Heart right ventricle (tissue), 16 donors: ENCODE measurements at regions not wholly inside any gene's neighbourhood (a gene's known extent, or its start where the extent isn't known, plus 50 kb on each side); places are given as distances from the start of the nearest gene placed in this dataset.

Experiments used
- ATAC-seq, 8 donors: fragments of 200-7000 bp; cut with Tn5 transposase; one replicate each; pipeline ENCODE4 v1.9.1; 2020; ENCODE audit warnings: mild to moderate bottlenecking in 8 of 8, moderate library complexity in 8 of 8, moderate number of reproducible peaks in 1 of 8
- DNase-seq, 2 donors: peaks; one replicate each; pipeline ENCODE4 v3.0.0-alpha.2; 2020
- H3K27ac ChIP-seq, 10 donors: fragments of 200-600 bp; sonication (generic) in 2 of 10; one replicate each; pipeline versions ENCODE4 v1.5.0 to v1.8.0; 2020 to 2022; ENCODE audit warnings: mild to moderate bottlenecking in 3 of 10
- H3K27me3 ChIP-seq, 7 donors: fragments of 200-600 bp; one replicate each; pipeline ENCODE4 v1.8.0; 2021 to 2022; ENCODE audit warnings: mild to moderate bottlenecking in 2 of 7
- H3K36me3 ChIP-seq, 9 donors: fragments of 200-600 bp; sonication (generic) in 1 of 9; one replicate each; pipeline versions ENCODE4 v1.5.0 to v1.8.0; 2020 to 2022; ENCODE audit warnings: mild to moderate bottlenecking in 2 of 9
- H3K4me1 ChIP-seq, 9 donors: fragments of 200-600 bp; sonication (generic) in 1 of 9; one replicate each; pipeline versions ENCODE4 v1.5.0 to v1.8.0; 2020 to 2022; ENCODE audit warnings: mild to moderate bottlenecking in 4 of 9
- H3K4me3 ChIP-seq, 10 donors: fragments of 200-600 bp; sonication (generic) in 2 of 10; one replicate each; pipeline versions ENCODE4 v1.5.0 to v1.8.0; 2020 to 2022; ENCODE audit warnings: mild to moderate bottlenecking in 7 of 10, moderate library complexity in 2 of 10
- H3K9me3 ChIP-seq, 11 donors: fragments of 200-600 bp in 10 of 11; sonication (generic) in 2 of 11; one replicate each; pipeline versions ENCODE4 v1.5.0 to v1.8.0; 2013 to 2022; ENCODE audit warnings: mild to moderate bottlenecking in 2 of 11, control low read depth in 1 of 11, moderate library complexity in 1 of 11
- CTCF ChIP-seq, 9 donors: fragments of 200-600 bp; sonication (generic) in 2 of 9; IDR thresholded peaks; one replicate each; pipeline versions ENCODE4 v1.5.0 to v1.8.0; 2021 to 2022; ENCODE audit warnings: antibody characterized with exemption in 9 of 9, mild to moderate bottlenecking in 5 of 9, moderate library complexity in 1 of 9
- WGBS, 2 donors: extraction: QIAGEN DNeasy Blood & Tissue Kit; methylation state at CpG; one replicate each; pipeline ENCODE4 v1.1.7; 2013; ENCODE audit warnings: inconsistent platforms in 1 of 2; 5-methylcytosine and 5-hydroxymethylcytosine counted together
- intact Hi-C, 10 donors: fragments of 100-400 bp; cut with DNase I; formaldehyde crosslinking; loops; one replicate each; pipeline versions ENCODE4 v1.11.1 to v1.14.2; 2022
- donor health status: Arrhythmogenic right ventricular cardiomyopathy.
- donor health status: ischemic (EF 13 %, LVEDD 7.1; RV severe dilation, severe dysfunction).
- donor health status: healthy with polysubstance abuse.
- donor health status: DM: no; HTN: yes; CAD: no.
- donor health status: DM: no; HTN: no; CAD: no.
- donor health status: ischemic (EF 25% LVEDD 6.9; RV normal size, moderate dysfunction).
- donor health status: ischemic (EF 25% LVEDD 5.7; RV mildly dilated, moderate dysfunction).
- donor health status: healthy.
- donor health status: DM: yes; HTN: yes; CAD: no.
- donor health status: Ischemic cardiomyopathy.
- donor health status: ischemic (EF 35%, LVEDD 5.7; RV mildly dilated, moderate dysfunction).
- donor health status: nonischemic (EF 11% LVEDD 7.7; RV severe dilation, severe dysfunction).
- donor health status: DM: yes; HTN: yes; CAD: no.
- donor health status: PGD.
- donor health status: ischemic (EF 29% LVEDD 5.4; RV normal size, mild dysfunction).
- donor health status: nonischemic (EF 23%, LVEDD 6.1; RV moderate dilation, normal function).

DNA sequence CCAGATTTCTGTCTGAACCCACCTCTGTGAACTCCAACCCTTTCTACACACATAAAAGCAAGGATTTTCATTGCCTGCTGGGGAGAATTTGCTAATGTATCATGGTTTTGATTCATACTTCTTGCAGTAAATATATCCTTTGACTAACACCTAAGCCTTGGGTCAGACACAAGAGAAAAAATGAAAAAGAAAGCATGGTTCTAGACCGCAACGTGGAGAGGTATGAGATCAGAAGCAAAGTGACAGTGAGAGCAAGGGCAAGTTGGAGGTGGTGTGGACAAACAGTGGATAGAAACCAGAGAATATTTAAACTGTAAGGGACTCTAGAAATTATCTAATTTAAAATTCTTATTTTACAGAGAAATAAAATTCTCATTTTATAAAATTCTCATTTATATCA, 212.9 kb upstream of the SEMA6A start:
- no peak for TF ChIP-seq CTCF (IDR thresholded peaks at IDR 0.05)
- WGBS, 2 donors = 91 to 97% methylated on average over 2 of the region's 2 CpGs

DNA sequence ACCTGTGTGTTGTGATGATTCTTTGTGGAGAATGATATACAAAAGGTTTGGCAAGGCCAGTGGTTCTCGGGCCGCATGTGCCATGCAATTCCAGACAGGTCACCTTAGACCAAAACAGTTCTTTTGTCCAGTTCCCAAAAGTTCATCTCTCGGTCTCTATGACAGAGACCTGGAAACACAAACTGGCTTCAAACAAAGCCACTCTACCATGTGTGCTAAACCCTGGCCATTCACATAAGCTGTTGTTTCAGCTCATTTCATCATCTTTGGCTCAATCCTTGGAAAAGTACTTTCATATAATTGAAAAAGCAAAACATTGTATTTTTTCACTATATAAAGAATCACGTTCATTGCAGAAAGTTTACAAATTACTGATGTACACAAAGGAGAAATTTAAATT, 210.5 kb upstream of the SEMA6A start:
- 81 to 89% methylated on average over 4 of the region's 4 CpGs for WGBS, 2 donors
- Histone ChIP-seq H3K9me3 (peaks cover 0 to 12% (median 5%) of the 10 kb centered on the region in 11 donors), H3K27ac (no peak overlapping the region), H3K4me1 (peaks cover 0 to 18% (median 5%) of the 10 kb centered on the region in 9 donors), H3K36me3 (no peaks in the 10 kb centered on the region), H3K27me3 (no peaks in the 10 kb centered on the region), H3K4me3 (no peak overlapping the region)
- ATAC-seq = no peak
- no peak for TF ChIP-seq CTCF (IDR thresholded peaks at IDR 0.05)
- intact Hi-C loops = loop anchor here in 4 of 10 donors (5.0 to 10.0 kb wide), 2 partner anchors 110 to 208 kb away; no protein-coding TSS in a partner anchor
- DNase-seq = no peak

More for the DNA sequence above, 212.9 kb upstream of the SEMA6A start:
- H3K27ac ChIP-seq = peak overlapping the region in 2 of 10 donors; percentile 45 to 67
- intact Hi-C loops = loop anchor here in 4 of 10 donors (5.0 to 10.0 kb wide), 2 partner anchors 113 to 210 kb away; no protein-coding TSS in a partner anchor
- H3K27me3 ChIP-seq = no peaks in the 10 kb centered on the region
- DNase-seq = no peak
- H3K9me3 ChIP-seq = peaks cover 0 to 18% (median 7%) of the 10 kb centered on the region in 11 donors
- no peaks in the 10 kb centered on the region for H3K36me3 ChIP-seq
- ATAC-seq = no peak
- H3K4me1 ChIP-seq = peaks cover 0 to 18% (median 5%) of the 10 kb centered on the region in 9 donors
- no peak overlapping the region for H3K4me3 ChIP-seq

DNA sequence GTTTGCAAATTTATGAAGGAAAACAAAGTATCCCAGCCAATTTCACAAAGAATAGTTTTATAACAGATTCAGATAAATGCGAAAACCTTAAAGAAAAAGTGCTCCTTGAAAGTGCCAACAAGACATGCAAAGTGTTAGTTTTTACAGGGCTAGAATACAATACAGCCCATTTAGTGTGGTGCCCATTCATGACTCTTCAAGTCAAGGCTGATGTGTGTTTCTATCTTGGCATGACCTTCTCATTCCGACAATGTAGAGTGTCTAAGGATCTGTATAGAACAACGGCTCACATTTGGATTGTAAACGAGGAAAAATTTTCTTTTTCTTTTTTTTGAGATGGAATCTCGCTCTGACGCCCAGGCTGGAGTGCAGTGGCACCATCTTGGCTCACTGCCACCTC, 205.2 kb upstream of the SEMA6A start:
- Histone ChIP-seq H3K9me3 (peaks cover 0 to 5% (median 0%) of the 10 kb centered on the region in 11 donors), H3K27ac (no peak overlapping the region), H3K36me3 (no peaks in the 10 kb centered on the region), H3K4me1 (peaks cover 0 to 15% (median 0%) of the 10 kb centered on the region in 9 donors), H3K4me3 (no peak overlapping the region), H3K27me3 (no peaks in the 10 kb centered on the region)
- DNase-seq (no peak), ATAC-seq (no peak)
- intact Hi-C loops = loop anchor here in 1 of 10 donors (10.0 kb wide), 1 partner anchor 105 kb away; no protein-coding TSS in a partner anchor
- WGBS, 2 donors = 73 to 88% methylated on average over 6 of the region's 6 CpGs
- no peak for TF ChIP-seq CTCF (IDR thresholded peaks at IDR 0.05)

DNA sequence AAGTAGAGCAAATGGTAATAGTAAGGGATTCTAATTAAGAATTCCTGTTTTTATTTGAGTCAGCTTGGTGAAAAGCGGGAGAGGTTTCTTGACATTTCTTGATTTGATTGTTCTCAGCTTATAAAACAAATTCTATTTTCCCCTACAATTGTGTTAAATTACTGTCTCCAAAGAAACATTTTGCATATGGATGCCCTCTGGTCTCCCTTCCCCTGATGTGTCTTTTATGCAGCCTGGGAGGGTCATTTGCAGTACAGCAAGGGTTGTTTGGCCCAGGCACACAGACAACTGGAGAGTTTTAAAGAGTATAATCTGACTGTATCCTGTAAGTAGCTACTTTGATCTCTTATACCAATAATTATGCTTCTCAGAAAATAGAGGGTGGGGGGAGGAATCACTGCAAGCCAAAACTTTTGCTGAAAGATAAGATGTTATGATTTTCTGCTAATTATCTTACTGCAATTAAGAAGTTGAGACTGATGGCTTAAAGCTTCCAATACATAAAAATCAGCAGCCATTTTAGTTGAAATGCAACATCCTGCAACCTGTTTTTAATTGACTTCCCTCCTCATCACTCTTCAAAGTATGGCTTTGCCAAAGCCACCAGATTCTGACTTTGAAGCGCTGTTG, 204.1 kb upstream of the SEMA6A start:
- Histone ChIP-seq H3K4me1 (peaks cover 0 to 15% (median 0%) of the 10 kb centered on the region in 9 donors), H3K27ac (peak overlapping the region in 1 of 10 donors; percentile 8), H3K4me3 (no peak overlapping the region), H3K9me3 (peaks cover 0 to 5% (median 0%) of the 10 kb centered on the region in 11 donors), H3K36me3 (no peaks in the 10 kb centered on the region), H3K27me3 (no peaks in the 10 kb centered on the region)
- TF ChIP-seq CTCF (IDR thresholded peaks at IDR 0.05) = no peak
- ATAC-seq (no peak), DNase-seq (no peak)
- intact Hi-C loops = no loop called here
- 77 to 83% methylated on average over 2 of the region's 2 CpGs for WGBS, 2 donors
